ENCODE measurements at regions not wholly inside any gene's neighbourhood (a gene's known extent, or its start where the extent isn't known, plus 50 kb on each side); places are given as distances from the start of the nearest gene placed in this dataset.

DNA sequence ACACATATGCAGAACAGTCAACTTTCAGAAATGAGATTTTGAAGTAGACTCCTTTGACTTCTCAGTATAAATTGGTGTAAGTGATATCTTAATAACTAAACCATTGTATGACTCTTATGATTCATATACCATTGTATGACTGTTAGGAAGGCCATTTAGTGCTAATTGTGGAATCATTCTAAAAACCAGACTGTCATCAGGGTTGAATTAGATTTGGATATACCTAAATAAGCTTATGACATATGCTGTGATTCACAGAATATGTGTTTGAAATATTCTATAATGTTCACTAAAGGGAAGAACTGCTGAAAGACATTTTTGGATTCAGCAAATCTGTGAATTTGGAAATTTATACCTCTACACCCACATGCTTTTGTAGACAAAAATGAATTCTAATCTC is 438.1 kb downstream of the MDFIC start (continued):
- TF ChIP-seq, protein P1, sequence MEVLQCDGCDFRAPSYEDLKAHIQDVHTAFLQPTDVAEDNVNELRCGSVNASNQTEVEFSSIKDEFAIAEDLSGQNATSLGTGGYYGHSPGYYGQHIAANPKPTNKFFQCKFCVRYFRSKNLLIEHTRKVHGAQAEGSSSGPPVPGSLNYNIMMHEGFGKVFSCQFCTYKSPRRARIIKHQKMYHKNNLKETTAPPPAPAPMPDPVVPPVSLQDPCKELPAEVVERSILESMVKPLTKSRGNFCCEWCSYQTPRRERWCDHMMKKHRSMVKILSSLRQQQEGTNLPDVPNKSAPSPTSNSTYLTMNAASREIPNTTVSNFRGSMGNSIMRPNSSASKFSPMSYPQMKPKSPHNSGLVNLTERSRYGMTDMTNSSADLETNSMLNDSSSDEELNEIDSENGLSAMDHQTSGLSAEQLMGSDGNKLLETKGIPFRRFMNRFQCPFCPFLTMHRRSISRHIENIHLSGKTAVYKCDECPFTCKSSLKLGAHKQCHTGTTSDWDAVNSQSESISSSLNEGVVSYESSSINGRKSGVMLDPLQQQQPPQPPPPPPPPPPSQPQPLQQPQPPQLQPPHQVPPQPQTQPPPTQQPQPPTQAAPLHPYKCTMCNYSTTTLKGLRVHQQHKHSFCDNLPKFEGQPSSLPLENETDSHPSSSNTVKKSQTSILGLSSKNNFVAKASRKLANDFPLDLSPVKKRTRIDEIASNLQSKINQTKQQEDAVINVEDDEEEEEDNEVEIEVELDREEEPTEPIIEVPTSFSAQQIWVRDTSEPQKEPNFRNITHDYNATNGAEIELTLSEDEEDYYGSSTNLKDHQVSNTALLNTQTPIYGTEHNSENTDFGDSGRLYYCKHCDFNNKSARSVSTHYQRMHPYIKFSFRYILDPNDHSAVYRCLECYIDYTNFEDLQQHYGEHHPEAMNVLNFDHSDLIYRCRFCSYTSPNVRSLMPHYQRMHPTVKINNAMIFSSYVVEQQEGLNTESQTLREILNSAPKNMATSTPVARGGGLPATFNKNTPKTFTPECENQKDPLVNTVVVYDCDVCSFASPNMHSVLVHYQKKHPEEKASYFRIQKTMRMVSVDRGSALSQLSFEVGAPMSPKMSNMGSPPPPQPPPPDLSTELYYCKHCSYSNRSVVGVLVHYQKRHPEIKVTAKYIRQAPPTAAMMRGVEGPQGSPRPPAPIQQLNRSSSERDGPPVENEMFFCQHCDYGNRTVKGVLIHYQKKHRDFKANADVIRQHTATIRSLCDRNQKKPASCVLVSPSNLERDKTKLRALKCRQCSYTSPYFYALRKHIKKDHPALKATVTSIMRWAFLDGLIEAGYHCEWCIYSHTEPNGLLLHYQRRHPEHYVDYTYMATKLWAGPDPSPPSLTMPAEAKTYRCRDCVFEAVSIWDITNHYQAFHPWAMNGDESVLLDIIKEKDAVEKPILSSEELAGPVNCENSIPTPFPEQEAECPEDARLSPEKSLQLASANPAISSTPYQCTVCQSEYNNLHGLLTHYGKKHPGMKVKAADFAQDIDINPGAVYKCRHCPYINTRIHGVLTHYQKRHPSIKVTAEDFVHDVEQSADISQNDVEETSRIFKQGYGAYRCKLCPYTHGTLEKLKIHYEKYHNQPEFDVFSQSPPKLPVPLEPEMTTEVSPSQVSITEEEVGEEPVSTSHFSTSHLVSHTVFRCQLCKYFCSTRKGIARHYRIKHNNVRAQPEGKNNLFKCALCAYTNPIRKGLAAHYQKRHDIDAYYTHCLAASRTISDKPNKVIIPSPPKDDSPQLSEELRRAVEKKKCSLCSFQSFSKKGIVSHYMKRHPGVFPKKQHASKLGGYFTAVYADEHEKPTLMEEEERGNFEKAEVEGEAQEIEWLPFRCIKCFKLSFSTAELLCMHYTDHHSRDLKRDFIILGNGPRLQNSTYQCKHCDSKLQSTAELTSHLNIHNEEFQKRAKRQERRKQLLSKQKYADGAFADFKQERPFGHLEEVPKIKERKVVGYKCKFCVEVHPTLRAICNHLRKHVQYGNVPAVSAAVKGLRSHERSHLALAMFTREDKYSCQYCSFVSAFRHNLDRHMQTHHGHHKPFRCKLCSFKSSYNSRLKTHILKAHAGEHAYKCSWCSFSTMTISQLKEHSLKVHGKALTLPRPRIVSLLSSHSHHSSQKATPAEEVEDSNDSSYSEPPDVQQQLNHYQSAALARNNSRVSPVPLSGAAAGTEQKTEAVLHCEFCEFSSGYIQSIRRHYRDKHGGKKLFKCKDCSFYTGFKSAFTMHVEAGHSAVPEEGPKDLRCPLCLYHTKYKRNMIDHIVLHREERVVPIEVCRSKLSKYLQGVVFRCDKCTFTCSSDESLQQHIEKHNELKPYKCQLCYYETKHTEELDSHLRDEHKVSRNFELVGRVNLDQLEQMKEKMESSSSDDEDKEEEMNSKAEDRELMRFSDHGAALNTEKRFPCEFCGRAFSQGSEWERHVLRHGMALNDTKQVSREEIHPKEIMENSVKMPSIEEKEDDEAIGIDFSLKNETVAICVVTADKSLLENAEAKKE (CRISPR knock-in tag; IDR thresholded peaks at IDR 0.05): no peak
- TF ChIP-seq STAT1 (IDR thresholded peaks at IDR 0.05; ENCODE audit: unreplicated experiment) (no peak), JUNB (IDR thresholded peaks at IDR 0.05; ENCODE audit: unreplicated experiment) (no peak), EZH2 (IDR thresholded peaks at IDR 0.05; ENCODE audit: low read depth, unreplicated experiment) (no peak), ZNF331 (CRISPR knock-in tag; IDR thresholded peaks at IDR 0.05; ENCODE audit: low read depth) (no peak), EZH2phosphoT487 (IDR thresholded peaks at IDR 0.05; ENCODE audit: unreplicated experiment) (no peak)
- TF ChIP-seq, protein P2, sequence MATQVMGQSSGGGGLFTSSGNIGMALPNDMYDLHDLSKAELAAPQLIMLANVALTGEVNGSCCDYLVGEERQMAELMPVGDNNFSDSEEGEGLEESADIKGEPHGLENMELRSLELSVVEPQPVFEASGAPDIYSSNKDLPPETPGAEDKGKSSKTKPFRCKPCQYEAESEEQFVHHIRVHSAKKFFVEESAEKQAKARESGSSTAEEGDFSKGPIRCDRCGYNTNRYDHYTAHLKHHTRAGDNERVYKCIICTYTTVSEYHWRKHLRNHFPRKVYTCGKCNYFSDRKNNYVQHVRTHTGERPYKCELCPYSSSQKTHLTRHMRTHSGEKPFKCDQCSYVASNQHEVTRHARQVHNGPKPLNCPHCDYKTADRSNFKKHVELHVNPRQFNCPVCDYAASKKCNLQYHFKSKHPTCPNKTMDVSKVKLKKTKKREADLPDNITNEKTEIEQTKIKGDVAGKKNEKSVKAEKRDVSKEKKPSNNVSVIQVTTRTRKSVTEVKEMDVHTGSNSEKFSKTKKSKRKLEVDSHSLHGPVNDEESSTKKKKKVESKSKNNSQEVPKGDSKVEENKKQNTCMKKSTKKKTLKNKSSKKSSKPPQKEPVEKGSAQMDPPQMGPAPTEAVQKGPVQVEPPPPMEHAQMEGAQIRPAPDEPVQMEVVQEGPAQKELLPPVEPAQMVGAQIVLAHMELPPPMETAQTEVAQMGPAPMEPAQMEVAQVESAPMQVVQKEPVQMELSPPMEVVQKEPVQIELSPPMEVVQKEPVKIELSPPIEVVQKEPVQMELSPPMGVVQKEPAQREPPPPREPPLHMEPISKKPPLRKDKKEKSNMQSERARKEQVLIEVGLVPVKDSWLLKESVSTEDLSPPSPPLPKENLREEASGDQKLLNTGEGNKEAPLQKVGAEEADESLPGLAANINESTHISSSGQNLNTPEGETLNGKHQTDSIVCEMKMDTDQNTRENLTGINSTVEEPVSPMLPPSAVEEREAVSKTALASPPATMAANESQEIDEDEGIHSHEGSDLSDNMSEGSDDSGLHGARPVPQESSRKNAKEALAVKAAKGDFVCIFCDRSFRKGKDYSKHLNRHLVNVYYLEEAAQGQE (IDR thresholded peaks at IDR 0.05; ENCODE audit: unreplicated experiment): no peak
